ENCODE measurements at regions not wholly inside any gene's neighbourhood (a gene's known extent, or its start where the extent isn't known, plus 50 kb on each side); places are given as distances from the start of the nearest gene placed in this dataset.
"Not testable (repeated sequence)": the region's sequence is repeated elsewhere in the genome, so short reads cannot be mapped to it uniquely, and the experiment has no call there.

- in situ Hi-C loops (cut with HindIII; ENCODE audit: low sequenced_read_pairs), result not testable (repeated sequence)
Observed at GRCh38 chr7:119745280-119745679, 527.7 kb upstream of the KCND2 start.

- in situ Hi-C loops (cut with HindIII; ENCODE audit: low sequenced_read_pairs), result no loop called here
Observed at GRCh38 chr7:119748251-119748860, 524.6 kb upstream of the KCND2 start.

GRCh38 chr7:119748991-119749390 lies 524.0 kb upstream of the KCND2 start:
- in situ Hi-C loops (cut with HindIII; ENCODE audit: low sequenced_read_pairs), result no loop called here

- in situ Hi-C loops (cut with HindIII; ENCODE audit: low sequenced_read_pairs), result no loop called here
Observed at GRCh38 chr7:119756687-119757086, 516.3 kb upstream of the KCND2 start.

GRCh38 chr7:119758254-119758653 lies 514.7 kb upstream of the KCND2 start:
- in situ Hi-C loops (cut with HindIII; ENCODE audit: low sequenced_read_pairs), result no loop called here

- in situ Hi-C loops (cut with HindIII; ENCODE audit: low sequenced_read_pairs), result no loop called here
Observed at GRCh38 chr7:119761776-119762175, 511.2 kb upstream of the KCND2 start.

- in situ Hi-C loops (cut with HindIII; ENCODE audit: low sequenced_read_pairs), result no loop called here
Observed at GRCh38 chr7:119782286-119782685, 490.7 kb upstream of the KCND2 start.

GRCh38 chr7:119783799-119784198 lies 489.2 kb upstream of the KCND2 start:
- in situ Hi-C loops (cut with HindIII; ENCODE audit: low sequenced_read_pairs), result no loop called here

- in situ Hi-C loops (cut with HindIII; ENCODE audit: low sequenced_read_pairs), result no loop called here
Observed at GRCh38 chr7:119802147-119802546, 470.8 kb upstream of the KCND2 start.

- in situ Hi-C loops (cut with HindIII; ENCODE audit: low sequenced_read_pairs), result no loop called here
Observed at GRCh38 chr7:119825091-119825655, 447.8 kb upstream of the KCND2 start.

- in situ Hi-C loops (cut with HindIII; ENCODE audit: low sequenced_read_pairs), result no loop called here
Observed at GRCh38 chr7:119826547-119826946, 446.4 kb upstream of the KCND2 start.

- in situ Hi-C loops (cut with HindIII; ENCODE audit: low sequenced_read_pairs), result no loop called here
Observed at GRCh38 chr7:119838444-119838843, 434.5 kb upstream of the KCND2 start.

GRCh38 chr7:119842337-119842736 lies 430.6 kb upstream of the KCND2 start:
- in situ Hi-C loops (cut with HindIII; ENCODE audit: low sequenced_read_pairs), result no loop called here

- in situ Hi-C loops (cut with HindIII; ENCODE audit: low sequenced_read_pairs), result no loop called here
Observed at GRCh38 chr7:119842786-119843185, 430.2 kb upstream of the KCND2 start.

GRCh38 chr7:119861385-119861784 lies 411.6 kb upstream of the KCND2 start:
- in situ Hi-C loops (cut with HindIII; ENCODE audit: low sequenced_read_pairs), result no loop called here

- in situ Hi-C loops (cut with HindIII; ENCODE audit: low sequenced_read_pairs), result no loop called here
Observed at GRCh38 chr7:119868387-119868786, 404.6 kb upstream of the KCND2 start.

GRCh38 chr7:119879835-119880234 lies 393.1 kb upstream of the KCND2 start:
- in situ Hi-C loops (cut with HindIII; ENCODE audit: low sequenced_read_pairs), result no loop called here

- in situ Hi-C loops (cut with HindIII; ENCODE audit: low sequenced_read_pairs), result no loop called here
Observed at GRCh38 chr7:119886007-119886406, 387.0 kb upstream of the KCND2 start.

GRCh38 chr7:119886525-119886924 lies 386.4 kb upstream of the KCND2 start:
- in situ Hi-C loops (cut with HindIII; ENCODE audit: low sequenced_read_pairs), result not testable (repeated sequence)

- in situ Hi-C loops (cut with HindIII; ENCODE audit: low sequenced_read_pairs), result no loop called here
Observed at GRCh38 chr7:119888251-119888650, 384.7 kb upstream of the KCND2 start.

GRCh38 chr7:119890631-119891030 lies 382.3 kb upstream of the KCND2 start:
- in situ Hi-C loops (cut with HindIII; ENCODE audit: low sequenced_read_pairs), result no loop called here

GRCh38 chr7:119895320-119895719 lies 377.7 kb upstream of the KCND2 start:
- in situ Hi-C loops (cut with HindIII; ENCODE audit: low sequenced_read_pairs), result no loop called here

- in situ Hi-C loops (cut with HindIII; ENCODE audit: low sequenced_read_pairs), result no loop called here
Observed at GRCh38 chr7:119896386-119896785, 376.6 kb upstream of the KCND2 start.
